Left colon (tissue), 2 donors: ENCODE measurements at regions not wholly inside any gene's neighbourhood (a gene's known extent, or its start where the extent isn't known, plus 50 kb on each side); places are given as distances from the start of the nearest gene placed in this dataset.

Source experiments
- ATAC-seq: fragments of 200-7000 bp; cut with Tn5 transposase; one replicate; pipeline ENCODE4 v1.9.1; 2020; ENCODE audit warnings: mild to moderate bottlenecking, moderate library complexity
- DNase-seq, 2 donors: peaks; one replicate each; pipeline ENCODE4 v3.0.0-alpha.2; 2020
- intact Hi-C, 2 donors: fragments of 100-400 bp; cut with DNase I in 1 of 2; cut with micrococcal nuclease in 1 of 2; formaldehyde crosslinking; loops; one replicate each; pipeline versions ENCODE4 v1.11.2 to v1.14.0; 2022; cut with DNase I, micrococcal nuclease
- donor health status: DM: no; HTN: no; CAD: no.
- donor health status: DM: yes; HTN: yes; CAD: no.

- DNase-seq, result no peak
- intact Hi-C loops, result no loop called here
- no peak for ATAC-seq
These were observed 559.0 kb upstream of the MEF2C start for GRCh38 chr5:89441965-89442364.

GRCh38 chr5:89440670-89441069 is 557.7 kb upstream of the MEF2C start:
- DNase-seq (no peak), ATAC-seq (no peak)
- intact Hi-C loops, result no loop called here

GRCh38 chr5:89437450-89438435 is 554.8 kb upstream of the MEF2C start:
- intact Hi-C loops, result no loop called here
- DNase-seq (no peak), ATAC-seq (no peak)

DNA sequence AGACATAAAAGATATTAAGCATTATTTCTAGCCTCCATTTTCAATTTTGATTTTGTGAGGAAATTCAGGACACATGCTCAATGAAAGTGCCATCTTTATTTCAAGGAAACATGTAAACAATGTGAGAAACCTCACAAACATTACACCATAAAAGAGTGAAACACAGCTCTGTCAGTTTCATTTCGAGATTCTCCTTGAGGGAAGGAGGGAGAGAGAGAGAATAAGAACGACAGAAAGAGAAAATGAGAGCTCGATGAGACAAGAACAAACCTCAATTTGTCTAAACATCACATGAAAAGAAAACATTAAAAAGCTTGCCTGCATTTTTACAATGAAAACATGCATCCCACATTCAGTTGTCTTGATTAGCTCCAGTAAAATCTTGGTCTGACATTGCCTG is 553.5 kb upstream of the MEF2C start:
- intact Hi-C loops, result no loop called here
- ATAC-seq (no peak), DNase-seq (no peak)

DNA sequence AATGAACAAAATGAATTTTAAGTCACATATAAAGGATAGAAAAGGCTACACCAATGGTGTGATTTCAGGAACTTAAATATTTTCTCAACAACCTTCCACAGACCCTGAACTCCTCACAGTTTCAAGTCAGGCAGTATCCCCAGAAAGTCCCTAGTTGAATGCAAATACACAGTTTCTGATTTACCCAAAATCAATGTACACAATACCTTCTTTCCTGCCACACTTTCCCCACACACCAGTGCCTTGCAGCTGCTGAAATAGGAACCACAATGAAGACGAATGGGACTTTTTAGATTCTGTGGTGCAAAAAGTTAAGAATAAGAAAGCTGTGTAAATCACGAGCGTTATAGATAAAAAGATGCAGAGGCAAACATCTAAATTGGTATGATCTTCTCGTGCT is 552.4 kb upstream of the MEF2C start:
- DNase-seq, result no peak
- intact Hi-C loops, result no loop called here
- no peak for ATAC-seq

- DNase-seq, result no peak
- intact Hi-C loops, result no loop called here
- no peak for ATAC-seq
These were observed 545.6 kb upstream of the MEF2C start for GRCh38 chr5:89428624-89429023.

DNA sequence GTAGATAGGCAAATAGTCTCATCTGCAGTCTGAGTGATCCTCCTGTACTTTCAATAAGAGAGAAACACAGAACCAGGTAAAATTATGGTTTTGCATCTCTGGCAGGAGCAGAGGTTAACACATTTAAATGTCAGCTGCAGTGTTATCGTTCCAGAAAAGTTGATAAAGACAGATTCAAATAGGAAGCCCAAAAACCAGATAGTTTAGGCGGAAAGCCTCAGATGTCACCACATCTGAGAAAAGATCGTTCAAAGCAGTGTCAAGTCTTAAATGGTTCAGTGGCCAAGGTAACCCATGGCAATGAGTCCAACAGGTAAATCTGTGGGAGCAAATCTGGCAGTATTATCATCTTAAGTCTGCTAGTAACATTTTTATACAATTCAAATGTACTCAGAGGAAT is 542.1 kb upstream of the MEF2C start:
- no peak for ATAC-seq
- intact Hi-C loops, result no loop called here
- DNase-seq, result no peak

DNA sequence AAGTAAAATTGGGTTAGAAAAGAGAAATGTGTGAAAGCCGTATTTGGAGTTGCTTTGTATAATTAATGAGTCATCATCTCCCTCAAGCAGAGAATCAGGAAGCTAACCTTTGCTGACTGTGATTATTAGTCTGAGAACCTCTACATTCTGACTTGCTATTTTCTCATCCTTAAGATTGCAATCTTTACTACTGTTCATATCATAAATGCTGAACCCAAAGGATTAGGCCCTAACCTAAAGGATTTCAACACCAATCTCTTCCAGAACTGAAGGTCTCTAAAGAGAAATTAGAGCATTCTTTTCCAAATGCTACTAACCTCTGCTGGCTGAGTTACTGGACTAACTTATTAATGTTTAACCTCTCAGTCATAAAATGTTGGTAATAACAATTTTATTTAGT is 538.1 kb upstream of the MEF2C start:
- intact Hi-C loops, result no loop called here
- DNase-seq, result no peak
- ATAC-seq, result peak; percentile 54

DNA sequence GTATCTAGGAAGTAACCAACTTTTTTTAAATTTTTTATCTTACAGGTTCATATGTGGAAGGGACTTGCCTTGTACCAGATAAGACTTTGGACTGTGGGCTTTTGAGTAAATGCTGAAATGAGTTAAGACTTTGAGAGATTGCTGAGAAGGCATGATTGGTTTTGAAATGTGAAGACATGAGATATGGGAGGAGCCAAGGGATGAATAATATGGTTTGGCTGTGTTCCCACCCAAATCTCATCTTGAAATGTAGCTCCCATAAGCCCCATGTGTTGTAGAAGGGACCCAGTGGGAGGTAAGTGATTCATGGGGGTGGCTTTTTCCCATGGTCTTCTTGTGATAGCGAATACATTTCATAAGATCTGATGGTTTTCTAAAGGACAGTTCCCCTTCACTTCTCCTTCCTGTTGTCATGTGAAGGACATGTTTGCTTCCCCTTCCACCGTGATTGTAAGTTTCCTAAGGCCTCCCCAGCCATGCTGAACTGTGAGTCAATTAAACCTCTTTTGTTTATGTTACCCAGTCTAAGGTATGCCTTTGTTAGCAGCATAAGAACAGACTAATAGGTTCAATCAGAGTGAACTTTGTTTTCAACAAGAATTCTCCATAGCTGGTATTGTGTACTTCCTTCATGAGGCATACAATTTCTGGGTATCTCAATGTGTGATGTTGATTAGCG is 535.6 kb upstream of the MEF2C start:
- DNase-seq, result no peak
- ATAC-seq, result no peak
- intact Hi-C loops, result no loop called here

DNA sequence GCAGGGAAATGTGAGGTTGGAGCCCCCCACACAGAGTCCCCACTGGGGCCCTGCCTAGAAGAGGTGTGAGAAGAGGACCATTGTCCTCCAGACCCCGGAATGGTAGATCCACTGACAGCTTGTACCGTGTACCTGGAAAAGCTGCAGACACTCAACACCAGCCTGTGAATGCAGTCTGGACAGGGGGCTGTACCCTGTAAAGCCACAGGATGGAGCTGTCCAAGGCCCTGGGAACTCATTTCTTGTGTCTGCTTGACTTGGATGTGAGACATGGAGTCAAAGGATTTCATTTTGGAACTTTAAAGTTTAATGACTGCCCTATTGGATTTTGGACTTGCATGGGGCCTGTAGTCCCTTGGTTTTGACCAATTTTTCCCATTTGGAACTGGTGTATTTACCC is 535.0 kb upstream of the MEF2C start:
- ATAC-seq, result no peak
- no peak for DNase-seq
- intact Hi-C loops, result no loop called here

DNA sequence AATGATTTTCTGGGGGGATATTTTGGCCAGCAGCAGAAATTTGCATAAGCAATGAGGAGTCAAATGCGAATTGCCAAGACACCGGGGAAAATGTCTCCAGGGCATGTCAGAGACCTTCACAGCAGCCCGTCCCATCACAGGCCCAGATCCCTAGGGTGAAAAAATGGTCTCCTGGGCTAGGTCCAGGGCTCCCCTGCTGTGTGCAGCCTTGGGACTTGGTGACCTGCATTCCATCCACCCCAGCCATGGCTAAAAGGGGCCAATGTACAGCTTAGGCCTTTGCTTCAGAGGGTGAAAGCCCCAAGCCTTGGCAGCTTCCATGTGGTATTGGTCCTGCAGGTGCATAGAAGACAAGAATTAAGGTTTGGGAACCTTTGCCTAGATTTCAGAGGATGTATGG is 534.5 kb upstream of the MEF2C start:
- DNase-seq (no peak), ATAC-seq (no peak)
- intact Hi-C loops, result no loop called here

GRCh38 chr5:89411891-89412290 is 528.9 kb upstream of the MEF2C start:
- intact Hi-C loops, result no loop called here
- no peak for DNase-seq
- no peak for ATAC-seq

- ATAC-seq (no peak), DNase-seq (no peak)
- intact Hi-C loops, result no loop called here
These were observed 524.1 kb upstream of the MEF2C start for GRCh38 chr5:89407054-89407453.

DNA sequence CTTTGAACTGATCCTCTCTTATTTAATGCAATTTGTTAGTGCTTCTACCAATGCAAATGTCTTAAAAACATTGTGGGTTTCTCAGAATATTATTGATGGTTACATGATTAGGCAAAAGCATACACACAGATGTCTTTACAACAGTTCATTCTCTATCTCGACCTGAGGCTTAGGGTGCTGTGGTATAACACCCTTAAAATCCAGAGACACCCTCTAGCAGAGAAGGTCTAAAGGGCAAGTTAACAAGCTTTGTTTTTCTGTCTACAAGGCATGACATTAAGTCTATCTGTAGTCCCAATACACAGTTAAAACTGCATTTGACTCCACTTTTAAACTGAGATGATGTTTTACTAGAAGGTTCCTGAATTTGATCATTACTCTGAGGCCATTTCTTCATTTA is 518.7 kb upstream of the MEF2C start:
- DNase-seq (no peak), ATAC-seq (no peak)
- intact Hi-C loops, result no loop called here

DNA sequence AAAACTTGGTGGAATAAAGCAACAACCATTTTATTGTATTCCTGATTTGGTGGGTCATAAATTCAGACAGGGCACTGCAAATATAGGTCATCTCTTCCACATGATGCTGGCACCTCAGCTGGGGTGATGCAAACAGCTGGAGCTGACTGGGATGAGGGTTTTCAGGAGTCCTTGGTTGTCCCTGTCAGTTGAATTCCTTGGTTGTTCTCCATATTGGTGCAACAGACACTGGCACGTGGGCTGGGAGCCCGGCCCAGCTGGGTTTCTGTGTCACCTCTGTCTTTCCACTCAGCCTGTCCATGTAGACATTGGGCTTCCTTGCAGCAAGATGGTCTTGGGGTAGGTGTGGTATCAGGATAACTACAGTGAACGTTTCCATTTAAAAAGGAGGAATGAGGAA is 518.0 kb upstream of the MEF2C start:
- ATAC-seq (no peak), DNase-seq (no peak)

DNA sequence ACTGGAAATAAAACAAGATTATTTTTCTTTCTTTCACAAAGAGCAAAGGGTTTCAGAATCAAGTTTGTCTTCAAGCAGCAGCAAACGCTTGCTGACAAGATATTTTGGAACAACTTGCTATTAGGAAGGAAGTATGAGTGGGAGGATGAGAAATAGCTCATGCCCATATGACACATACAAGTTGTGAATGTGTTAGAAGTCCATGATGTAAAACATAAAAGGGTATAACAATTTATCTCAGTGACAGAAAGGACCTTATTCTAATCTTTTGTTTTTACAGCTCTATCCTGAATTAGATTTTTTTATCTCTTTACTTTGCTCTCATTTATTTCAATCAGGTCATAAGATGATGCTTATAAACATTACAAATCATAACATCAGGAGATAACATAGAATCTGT is 516.6 kb upstream of the MEF2C start:
- ATAC-seq (no peak), DNase-seq (no peak)
- intact Hi-C loops, result no loop called here

More for the DNA sequence above, 518.0 kb upstream of the MEF2C start:
- intact Hi-C loops, result no loop called here

DNA sequence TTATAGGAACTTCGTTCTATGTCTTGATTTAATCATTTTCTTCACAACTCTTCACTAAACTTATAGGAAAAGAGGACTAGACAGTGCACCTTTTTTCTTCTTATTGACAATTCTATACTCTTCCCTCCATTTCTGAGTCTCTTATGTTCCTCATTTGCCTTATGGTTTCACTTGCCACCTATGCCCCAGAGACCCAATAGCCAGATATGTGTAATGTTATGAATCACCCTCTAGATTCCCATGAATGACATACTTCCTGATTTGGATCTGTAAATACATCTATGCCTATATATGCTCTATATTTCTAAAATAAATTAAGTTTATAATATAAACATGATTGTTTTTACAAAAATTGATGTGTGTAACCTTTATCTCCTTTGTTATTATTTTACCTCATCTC is 514.1 kb upstream of the MEF2C start:
- DNase-seq (no peak), ATAC-seq (peak; percentile 77)
- intact Hi-C loops, result no loop called here

DNA sequence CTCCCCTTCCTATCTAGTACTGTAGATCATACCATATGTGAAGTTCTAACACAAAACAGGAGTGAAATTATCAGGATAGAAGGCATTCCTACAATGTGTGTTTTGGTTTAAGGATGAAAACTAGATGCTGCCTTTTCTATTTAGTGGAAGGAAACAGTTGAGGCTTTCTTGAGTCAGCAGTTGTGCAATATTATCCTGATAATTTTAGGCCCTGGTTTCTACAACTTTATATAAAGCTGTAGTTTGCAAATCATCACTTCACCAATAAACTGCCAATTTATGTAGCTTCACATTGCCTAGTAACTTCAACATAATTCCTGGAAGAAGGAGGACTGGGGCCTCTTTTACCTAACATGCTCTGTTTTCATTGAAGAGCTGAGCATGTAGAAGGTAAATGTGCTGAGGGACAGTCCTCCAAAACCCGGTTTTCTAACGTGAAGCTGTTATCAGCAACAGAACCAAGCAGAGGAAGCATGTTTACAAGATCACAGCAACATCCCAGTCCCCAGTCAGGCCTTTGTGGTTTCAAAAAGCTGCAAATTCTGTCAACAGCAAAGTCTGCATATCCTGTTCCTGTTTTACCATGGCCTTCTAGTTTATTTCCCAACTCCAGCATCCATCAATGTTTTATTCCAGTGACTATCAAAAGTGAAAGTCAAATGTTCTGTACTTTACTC is 513.4 kb upstream of the MEF2C start:
- ATAC-seq (peak; percentile 86), DNase-seq (no peak)
- intact Hi-C loops, result no loop called here

DNA sequence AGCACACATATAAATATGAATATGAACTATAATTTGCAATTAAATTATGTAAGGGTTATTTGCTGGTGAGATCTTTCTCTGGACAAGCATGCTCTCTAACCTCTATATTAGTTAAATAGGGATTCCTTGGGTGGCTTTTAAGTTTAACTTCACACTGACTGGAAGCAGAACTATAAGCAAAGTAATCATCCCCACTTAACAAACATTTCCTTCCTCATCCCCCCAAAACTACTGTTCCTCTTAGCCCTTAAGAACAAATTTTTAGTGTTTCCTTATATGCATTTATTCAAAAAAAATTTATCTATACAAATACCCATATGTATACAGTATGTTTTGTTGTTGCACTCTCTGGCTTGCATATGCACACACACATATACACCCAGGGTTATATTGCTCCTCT is 512.1 kb upstream of the MEF2C start:
- ATAC-seq, result no peak
- DNase-seq, result no peak
- intact Hi-C loops, result no loop called here

DNA sequence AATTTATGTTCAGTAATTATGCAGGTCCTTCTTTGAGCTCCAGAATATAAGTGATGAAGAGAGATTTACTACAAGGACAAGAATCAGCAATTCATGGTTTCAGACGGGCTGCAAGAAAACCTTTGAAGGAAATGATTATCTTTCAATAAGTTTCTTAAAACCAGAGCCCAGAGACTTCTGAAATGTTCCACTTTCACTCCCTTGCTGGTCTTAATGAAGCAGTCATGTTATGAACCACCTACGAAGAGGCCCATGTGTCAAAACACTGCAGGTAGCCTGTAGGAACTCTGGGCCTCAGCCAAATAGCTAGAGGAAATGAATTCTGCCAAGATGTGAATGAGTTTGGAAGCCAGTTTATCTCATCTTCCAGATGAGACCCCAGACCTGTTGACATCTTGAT is 505.9 kb upstream of the MEF2C start:
- intact Hi-C loops, result no loop called here
- no peak for ATAC-seq
- DNase-seq, result no peak
